GM12878 (cell line): ENCODE measurements at regions not wholly inside any gene's neighbourhood (a gene's known extent, or its start where the extent isn't known, plus 50 kb on each side); places are given as distances from the start of the nearest gene placed in this dataset.

Source experiments
- ATAC-seq: fragments of 200-7000 bp; cut with Tn5 transposase; 3 replicates; pipeline ENCODE4 v1.9.1; 2020; ENCODE audit warnings: mild to moderate bottlenecking, moderate library complexity
- BruUV-seq: library from RNA; stranded (reverse); fragments of 400-500 nt; replicated peaks from 2 replicates; lab custom pipeline; 2021; lab: Mats Ljungman, UMichigan
- CTCF ChIA-PET: fragments of 300-600 bp; sonication (Branson Sonifier 250); formaldehyde crosslinking; extraction: SDS; loops from one replicate; lab custom pipeline; 2021; ENCODE audit warnings: inconsistent platforms; lab: Yijun Ruan, JAX
- POLR2A ChIA-PET: fragments of 350-600 bp; formaldehyde crosslinking; extraction: SDS; loops from one replicate; lab custom pipeline; 2021; ENCODE audit warnings: inconsistent platforms; lab: Charles Lee
- RAD21 ChIA-PET: fragments of 300-600 bp; sonication (Branson Sonifier 250); formaldehyde crosslinking; loops from one replicate; lab custom pipeline; 2023; ENCODE audit warnings: antibody characterized with exemption; ENCODE audit not compliant: unreplicated experiment; lab: Charles Lee
- SMC1A ChIA-PET: fragments of 300-600 bp; sonication (Branson Sonifier 250); formaldehyde crosslinking; loops from one replicate; lab custom pipeline; 2023; ENCODE audit not compliant: unreplicated experiment, uncharacterized antibody; lab: Charles Lee
- DNase-seq: peaks from one replicate; pipeline ENCODE4 v3.0.0-alpha.2; 2011; ENCODE audit warnings: low read depth, low spot score
- FAIRE-seq: peaks from 3 replicates; lab custom pipeline; 2011; peaks lifted over from hg19 to GRCh38; lab: Jason Lieb, UNC
- H2AFZ ChIP-seq: 2 replicates; pipeline ENCODE4 v1.6.0; 2011; ENCODE audit warnings: low read depth, low read length, control low read depth; ENCODE audit not compliant: control insufficient read depth
- H3K27ac ChIP-seq: 2 replicates; pipeline ENCODE4 v1.5.1; 2011; ENCODE audit warnings: control low read depth; ENCODE audit not compliant: control insufficient read depth, insufficient read depth
- H3K27me3 ChIP-seq, 2 experiments: replicated peaks in 1 of 2; 2 replicates each; pipeline versions ENCODE4 v1.6.0 to v1.6.1; 2011; ENCODE audit warnings: low read length in 1 of 2; ENCODE audit not compliant: control insufficient read depth in 2 of 2, insufficient read depth in 2 of 2
- H3K36me3 ChIP-seq, 2 experiments: 2 replicates each; pipeline ENCODE4 v1.5.1; 2011; ENCODE audit warnings: low read length in 1 of 2; ENCODE audit not compliant: control insufficient read depth in 2 of 2, insufficient read depth in 2 of 2
- H3K4me1 ChIP-seq: 2 replicates; pipeline ENCODE4 v1.6.1; 2011; ENCODE audit warnings: mild to moderate bottlenecking, low read length, moderate library complexity, mixed read lengths; ENCODE audit not compliant: control insufficient read depth, insufficient read depth
- H3K4me2 ChIP-seq: 2 replicates; pipeline ENCODE4 v1.6.0; 2011; ENCODE audit warnings: control low read depth; ENCODE audit not compliant: control insufficient read depth, insufficient read depth
- H3K4me3 ChIP-seq: fragments of 200-600 bp; sonication (generic); 2 replicates; pipeline ENCODE4 v1.5.1; 2016
- H3K79me2 ChIP-seq: 2 replicates; pipeline ENCODE4 v1.6.0; 2011; ENCODE audit warnings: low read length; ENCODE audit not compliant: control insufficient read depth, insufficient read depth
- H3K9ac ChIP-seq: 2 replicates; pipeline ENCODE4 v1.8.0; 2011; ENCODE audit warnings: low read length, control low read depth, mixed read lengths; ENCODE audit not compliant: control insufficient read depth, insufficient read depth
- H3K9me3 ChIP-seq: replicated peaks from 3 replicates; pipeline ENCODE4 v1.5.1; 2011; ENCODE audit warnings: mild to moderate bottlenecking, low read length; ENCODE audit not compliant: control insufficient read depth, insufficient read depth
- H4K20me1 ChIP-seq: 2 replicates; pipeline ENCODE4 v1.6.0; 2011; ENCODE audit not compliant: control insufficient read depth, insufficient read depth
- BCLAF1 ChIP-seq: fragments of 450-650 bp; IDR thresholded peaks from 2 replicates; pipeline ENCODE4 v1.6.1; 2017; ENCODE audit warnings: antibody characterized with exemption, mild to moderate bottlenecking, moderate library complexity
- CBFB ChIP-seq: IDR thresholded peaks from 2 replicates; pipeline ENCODE4 v1.6.1; 2016; ENCODE audit warnings: antibody characterized with exemption, low read depth
- DPF2 ChIP-seq: fragments of 450-650 bp; IDR thresholded peaks from 2 replicates; pipeline ENCODE4 v1.6.1; 2017; ENCODE audit warnings: mild to moderate bottlenecking
- SKIL ChIP-seq: fragments of 450-650 bp; IDR thresholded peaks from 2 replicates; pipeline ENCODE4 v1.6.1; 2017; ENCODE audit warnings: mild to moderate bottlenecking, low read depth, inconsistent platforms; ENCODE audit not compliant: poor library complexity, severe bottlenecking
- TCF3 ChIP-seq: IDR thresholded peaks from 2 replicates; pipeline ENCODE4 v1.6.1; 2012; ENCODE audit warnings: low read depth, mild to moderate bottlenecking, low read length, borderline replicate concordance; ENCODE audit not compliant: insufficient read depth
- WGBS: methylation state at CpG from one replicate; pipeline ENCODE4 v1.1.6; 2016; ENCODE audit warnings: low lambda C conversion rate; ENCODE audit not compliant: insufficient replicate concordance, insufficient coverage; ENCODE audit errors: missing lambda C conversion rate; 5-methylcytosine and 5-hydroxymethylcytosine counted together
- in situ Hi-C: fragments of 300-500 bp; cut with MboI; formaldehyde crosslinking; loops from 9 replicates; pipeline ENCODE4 v1.14.3; 2018; ENCODE audit warnings: mixed read lengths
- intact Hi-C: fragments of 100-400 bp; cut with micrococcal nuclease; formaldehyde crosslinking; loops from one replicate; pipeline ENCODE4 v1.14.2; 2022; ENCODE audit not compliant: unreplicated experiment

DNA sequence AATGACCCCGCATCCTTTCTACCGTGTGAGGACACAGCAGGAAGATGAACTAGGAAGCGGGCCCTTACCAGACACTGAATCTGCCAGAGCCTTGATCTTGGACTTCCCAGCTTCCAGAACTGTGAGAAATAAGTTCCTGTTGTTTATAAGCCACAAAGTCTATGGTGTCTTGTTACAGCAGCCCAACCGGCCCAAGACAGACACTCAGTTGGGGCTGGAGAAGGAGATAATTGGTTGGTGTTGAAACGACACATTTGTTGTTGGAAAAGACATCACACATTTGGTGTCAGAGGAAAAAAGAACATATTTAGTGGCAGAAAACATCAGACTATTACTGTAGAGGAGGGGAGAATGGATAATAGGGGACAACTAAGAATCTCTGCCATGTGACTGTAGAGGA lies 122.3 kb upstream of the SEC14L1 start:
- RAD21 ChIA-PET: no interaction called here
- DNase-seq (no peak), FAIRE-seq (no peak), ATAC-seq (no peak)
- no peaks in the 10 kb centered on the region for H3K27me3 ChIP-seq
- no peak overlapping the region for H3K9ac ChIP-seq
- TF ChIP-seq TCF3 (no peak), DPF2 (no peak), CBFB (no peak), BCLAF1 (no peak), SKIL (no peak)
- POLR2A ChIA-PET: no interaction called here
- H3K36me3 ChIP-seq: no peaks in the 10 kb centered on the region
- no peaks in the 10 kb centered on the region for H3K79me2 ChIP-seq
- H3K27ac ChIP-seq: no peak overlapping the region
- no peak overlapping the region for H3K4me3 ChIP-seq
- in situ Hi-C loops: no loop called here
- intact Hi-C loops: no loop called here
- H3K9me3 ChIP-seq: no peaks in the 10 kb centered on the region; the same call in 2 of the 3 replicates
- H3K4me2 ChIP-seq: no peak overlapping the region
- H3K4me1 ChIP-seq: no peaks in the 10 kb centered on the region
- no TSS peak for BruUV-seq
- SMC1A ChIA-PET: no interaction called here
- no peak overlapping the region for H2AFZ ChIP-seq
- 46% methylated on average over 5 of the region's 5 CpGs for WGBS
- no peaks in the 10 kb centered on the region for H4K20me1 ChIP-seq
- CTCF ChIA-PET: no interaction called here
